Gastroesophageal sphincter (tissue), 3 donors: ENCODE measurements at regions not wholly inside any gene's neighbourhood (a gene's known extent, or its start where the extent isn't known, plus 50 kb on each side); places are given as distances from the start of the nearest gene placed in this dataset.

Source experiments
- CTCF ChIP-seq, 4 experiments: fragments of 200-600 bp in 2 of 4; fragments of 450-650 bp in 2 of 4; sonication (generic) in 1 of 4; IDR thresholded peaks; one replicate each; pipeline ENCODE4 v1.5.1; 2017 to 2019; ENCODE audit warnings: antibody characterized with exemption in 4 of 4, mild to moderate bottlenecking in 2 of 4, moderate library complexity in 2 of 4
- EP300 ChIP-seq: sonication (generic); formaldehyde crosslinking; IDR thresholded peaks from one replicate; pipeline ENCODE4 v1.6.1; 2017; ENCODE audit warnings: antibody characterized with exemption, mild to moderate bottlenecking
- POLR2A ChIP-seq, 2 donors: fragments of 450-650 bp; IDR thresholded peaks; one replicate each; pipeline ENCODE4 v1.6.1; 2017; ENCODE audit warnings: antibody characterized with exemption in 2 of 2, mild to moderate bottlenecking in 2 of 2, moderate library complexity in 1 of 2
- POLR2AphosphoS5 ChIP-seq: sonication (generic); formaldehyde crosslinking; IDR thresholded peaks from one replicate; pipeline ENCODE4 v1.6.1; 2017; ENCODE audit warnings: antibody characterized with exemption

GRCh38 chr12:17361224-17361623 lies 728.8 kb downstream of the RERGL start:
- TF ChIP-seq POLR2A (IDR thresholded peaks at IDR 0.05) = no peak
- no peak for TF ChIP-seq CTCF (IDR thresholded peaks at IDR 0.05)
- TF ChIP-seq POLR2AphosphoS5 = no peak
- TF ChIP-seq EP300 = no peak
